H1 (cell line): ENCODE measurements at regions not wholly inside any gene's neighbourhood (a gene's known extent, or its start where the extent isn't known, plus 50 kb on each side); places are given as distances from the start of the nearest gene placed in this dataset.

Experiments
- ASH2L ChIP-seq: fragments of 200-600, 300-600 bp; sonication (generic); IDR thresholded peaks from one replicate; pipeline ENCODE4 v1.7.1; 2017; ENCODE audit warnings: low read length
- CHD1 ChIP-seq: IDR thresholded peaks from 2 replicates; pipeline ENCODE4 v1.6.1; 2012; ENCODE audit warnings: low read depth, low read length, improper control_type of control experiment
- CHD7 ChIP-seq: fragments of 300-600 bp; sonication (generic); IDR thresholded peaks from 2 replicates; pipeline ENCODE4 v1.7.1; 2012; ENCODE audit warnings: low read length, moderate library complexity, mild to moderate bottlenecking, inconsistent platforms; ENCODE audit not compliant: insufficient replicate concordance
- EP300 ChIP-seq, 2 experiments: IDR thresholded peaks; 1 replicate in 1 of 2; 2 replicates in 1 of 2; pipeline ENCODE4 v1.6.1; 2011 to 2012; ENCODE audit warnings: low read depth in 2 of 2, low read length in 2 of 2, mild to moderate bottlenecking in 2 of 2, borderline replicate concordance in 1 of 2, inconsistent platforms in 1 of 2, moderate library complexity in 1 of 2
- KDM1A ChIP-seq: fragments of 200-600, 300-600 bp; sonication (generic); IDR thresholded peaks from 2 replicates; pipeline ENCODE4 v1.7.1; 2016; ENCODE audit warnings: mild to moderate bottlenecking, low read length, borderline replicate concordance
- SP1 ChIP-seq: IDR thresholded peaks from 2 replicates; pipeline ENCODE4 v1.6.1; 2011; ENCODE audit warnings: low read depth, low read length
- TCF12 ChIP-seq: IDR thresholded peaks from 2 replicates; pipeline ENCODE4 v1.6.1; 2011; ENCODE audit warnings: low read depth, mild to moderate bottlenecking, low read length

GRCh38 chr4:85398276-85398675 is 76.7 kb upstream of the ARHGAP24 start (continued):
- TF ChIP-seq CHD7 (no peak), SP1 (no peak), KDM1A (no peak), ASH2L (no peak), CHD1 (no peak), EP300 (IDR thresholded peaks at IDR 0.05; ENCODE audit: borderline replicate concordance in 1 of 2, low read depth in 2 of 2, low read length in 2 of 2) (no peak), TCF12 (no peak)
